ENCODE measurements at regions not wholly inside any gene's neighbourhood (a gene's known extent, or its start where the extent isn't known, plus 50 kb on each side); places are given as distances from the start of the nearest gene placed in this dataset.
"Not testable (repeated sequence)": the region's sequence is repeated elsewhere in the genome, so short reads cannot be mapped to it uniquely, and the experiment has no call there.

DNA sequence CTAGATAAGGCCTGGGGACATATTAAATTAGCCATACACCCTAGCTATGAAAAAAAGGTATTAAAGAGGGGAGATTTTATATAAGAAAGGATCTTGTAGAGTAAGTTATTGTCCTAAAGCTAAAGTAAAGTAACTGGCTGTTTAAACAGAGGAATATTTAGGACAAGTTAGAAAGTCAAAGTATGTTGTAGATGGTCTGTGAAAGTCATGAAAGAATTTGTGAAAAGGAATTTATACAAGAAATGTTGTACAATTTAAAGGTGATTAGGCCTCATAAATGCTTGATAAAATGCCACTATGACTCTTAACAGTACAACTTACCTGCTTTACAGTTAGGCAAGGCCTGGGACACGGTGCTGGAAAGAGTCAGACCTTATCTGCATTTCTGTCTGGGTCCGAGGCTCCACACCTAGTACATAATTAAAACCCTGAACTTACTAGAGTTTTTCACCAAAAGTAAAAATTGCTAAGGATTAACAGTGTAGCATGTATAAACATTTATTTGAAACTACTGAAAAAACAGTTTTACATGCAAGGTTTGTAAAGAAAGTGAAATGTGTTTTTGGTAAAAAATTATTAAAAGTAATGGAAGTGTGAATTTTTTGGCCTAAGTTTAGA, 445.3 kb upstream of the TOM1L1 start:
- no peaks in the 10 kb centered on the region for H3K27me3 ChIP-seq (ENCODE audit: control insufficient read depth in 4 of 4, insufficient read depth in 4 of 4, low read length in 3 of 4)
- no peak overlapping the region for H3K4me3 ChIP-seq (ENCODE audit: low read depth in 1 of 3, low read length in 3 of 3)
- H3K4me1 ChIP-seq (ENCODE audit: control insufficient read depth in 4 of 4, insufficient read depth in 4 of 4, low read length in 3 of 4) = no peaks in the 10 kb centered on the region
- DNase-seq (ENCODE audit: low spot score) = no peak
- 62% methylated on average over 2 of the region's 2 CpGs for WGBS
- TF ChIP-seq, protein P1, sequence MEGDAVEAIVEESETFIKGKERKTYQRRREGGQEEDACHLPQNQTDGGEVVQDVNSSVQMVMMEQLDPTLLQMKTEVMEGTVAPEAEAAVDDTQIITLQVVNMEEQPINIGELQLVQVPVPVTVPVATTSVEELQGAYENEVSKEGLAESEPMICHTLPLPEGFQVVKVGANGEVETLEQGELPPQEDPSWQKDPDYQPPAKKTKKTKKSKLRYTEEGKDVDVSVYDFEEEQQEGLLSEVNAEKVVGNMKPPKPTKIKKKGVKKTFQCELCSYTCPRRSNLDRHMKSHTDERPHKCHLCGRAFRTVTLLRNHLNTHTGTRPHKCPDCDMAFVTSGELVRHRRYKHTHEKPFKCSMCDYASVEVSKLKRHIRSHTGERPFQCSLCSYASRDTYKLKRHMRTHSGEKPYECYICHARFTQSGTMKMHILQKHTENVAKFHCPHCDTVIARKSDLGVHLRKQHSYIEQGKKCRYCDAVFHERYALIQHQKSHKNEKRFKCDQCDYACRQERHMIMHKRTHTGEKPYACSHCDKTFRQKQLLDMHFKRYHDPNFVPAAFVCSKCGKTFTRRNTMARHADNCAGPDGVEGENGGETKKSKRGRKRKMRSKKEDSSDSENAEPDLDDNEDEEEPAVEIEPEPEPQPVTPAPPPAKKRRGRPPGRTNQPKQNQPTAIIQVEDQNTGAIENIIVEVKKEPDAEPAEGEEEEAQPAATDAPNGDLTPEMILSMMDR (IDR thresholded peaks at IDR 0.05; ENCODE audit: low read depth, low read length, missing input control) = no peak
- TF ChIP-seq HNF4A (conservative IDR thresholded peaks at IDR 0.05) = no peak
- TF ChIP-seq JUND (IDR thresholded peaks at IDR 0.05) = no peak
- no peak for TF ChIP-seq FOXA2 (IDR thresholded peaks at IDR 0.05)
- TF ChIP-seq HNF4G (IDR thresholded peaks at IDR 0.05) = no peak
- TF ChIP-seq SP1 (IDR thresholded peaks at IDR 0.05) = no peak
- no peak for TF ChIP-seq NR2F2 (IDR thresholded peaks at IDR 0.05)
- TF ChIP-seq, protein P2, sequence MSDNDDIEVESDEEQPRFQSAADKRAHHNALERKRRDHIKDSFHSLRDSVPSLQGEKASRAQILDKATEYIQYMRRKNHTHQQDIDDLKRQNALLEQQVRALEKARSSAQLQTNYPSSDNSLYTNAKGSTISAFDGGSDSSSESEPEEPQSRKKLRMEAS (IDR thresholded peaks at IDR 0.05) = no peak
- no peak for TF ChIP-seq RXRA (IDR thresholded peaks at IDR 0.05)
- no peak for TF ChIP-seq EGR1 (IDR thresholded peaks at IDR 0.05; ENCODE audit: low read depth in 2 of 2)
- TF ChIP-seq RAD21 (IDR thresholded peaks at IDR 0.05) = no peak
- TF ChIP-seq, protein P3, sequence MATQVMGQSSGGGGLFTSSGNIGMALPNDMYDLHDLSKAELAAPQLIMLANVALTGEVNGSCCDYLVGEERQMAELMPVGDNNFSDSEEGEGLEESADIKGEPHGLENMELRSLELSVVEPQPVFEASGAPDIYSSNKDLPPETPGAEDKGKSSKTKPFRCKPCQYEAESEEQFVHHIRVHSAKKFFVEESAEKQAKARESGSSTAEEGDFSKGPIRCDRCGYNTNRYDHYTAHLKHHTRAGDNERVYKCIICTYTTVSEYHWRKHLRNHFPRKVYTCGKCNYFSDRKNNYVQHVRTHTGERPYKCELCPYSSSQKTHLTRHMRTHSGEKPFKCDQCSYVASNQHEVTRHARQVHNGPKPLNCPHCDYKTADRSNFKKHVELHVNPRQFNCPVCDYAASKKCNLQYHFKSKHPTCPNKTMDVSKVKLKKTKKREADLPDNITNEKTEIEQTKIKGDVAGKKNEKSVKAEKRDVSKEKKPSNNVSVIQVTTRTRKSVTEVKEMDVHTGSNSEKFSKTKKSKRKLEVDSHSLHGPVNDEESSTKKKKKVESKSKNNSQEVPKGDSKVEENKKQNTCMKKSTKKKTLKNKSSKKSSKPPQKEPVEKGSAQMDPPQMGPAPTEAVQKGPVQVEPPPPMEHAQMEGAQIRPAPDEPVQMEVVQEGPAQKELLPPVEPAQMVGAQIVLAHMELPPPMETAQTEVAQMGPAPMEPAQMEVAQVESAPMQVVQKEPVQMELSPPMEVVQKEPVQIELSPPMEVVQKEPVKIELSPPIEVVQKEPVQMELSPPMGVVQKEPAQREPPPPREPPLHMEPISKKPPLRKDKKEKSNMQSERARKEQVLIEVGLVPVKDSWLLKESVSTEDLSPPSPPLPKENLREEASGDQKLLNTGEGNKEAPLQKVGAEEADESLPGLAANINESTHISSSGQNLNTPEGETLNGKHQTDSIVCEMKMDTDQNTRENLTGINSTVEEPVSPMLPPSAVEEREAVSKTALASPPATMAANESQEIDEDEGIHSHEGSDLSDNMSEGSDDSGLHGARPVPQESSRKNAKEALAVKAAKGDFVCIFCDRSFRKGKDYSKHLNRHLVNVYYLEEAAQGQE (IDR thresholded peaks at IDR 0.05) = no peak
- TF ChIP-seq TAF1 (conservative IDR thresholded peaks at IDR 0.05) = no peak
- no peak for TF ChIP-seq FOXA1 (IDR thresholded peaks at IDR 0.05)
- no peak for TF ChIP-seq GABPA (IDR thresholded peaks at IDR 0.05 in 1 of 2, conservative IDR thresholded peaks at IDR 0.05 in 1 of 2)
- TF ChIP-seq YY1 (IDR thresholded peaks at IDR 0.05) = no peak
- TF ChIP-seq ZBTB33 (IDR thresholded peaks at IDR 0.05) = no peak
- peaks cover 0 to 10% (median 0%) of the 10 kb centered on the region in 4 donors for H3K9me3 ChIP-seq (ENCODE audit: control insufficient read depth in 4 of 4, low read length in 3 of 4)
- H3K36me3 ChIP-seq (ENCODE audit: control insufficient read depth in 4 of 4, insufficient read depth in 3 of 4, low read depth in 1 of 4, low read length in 3 of 4) = no peaks in the 10 kb centered on the region
- no peak overlapping the region for H3K27ac ChIP-seq (ENCODE audit: low read depth in 1 of 2, low read length in 2 of 2)
- no peak overlapping the region for H3K9ac ChIP-seq (ENCODE audit: low read depth in 1 of 2, low read length in 2 of 2)

GRCh38 chr17:54465443-54465842, 435.2 kb upstream of the TOM1L1 start:
- not testable (repeated sequence) for DNase-seq (ENCODE audit: low spot score); H3K4me3 ChIP-seq (ENCODE audit: low read depth in 1 of 3, low read length in 3 of 3); H3K9me3 ChIP-seq (ENCODE audit: control insufficient read depth in 4 of 4, low read length in 3 of 4); H3K27me3 ChIP-seq (ENCODE audit: control insufficient read depth in 4 of 4, insufficient read depth in 4 of 4, low read length in 3 of 4); H3K27ac ChIP-seq (ENCODE audit: low read depth in 1 of 2, low read length in 2 of 2); H3K36me3 ChIP-seq (ENCODE audit: control insufficient read depth in 4 of 4, insufficient read depth in 3 of 4, low read depth in 1 of 4, low read length in 3 of 4); H3K4me1 ChIP-seq (ENCODE audit: control insufficient read depth in 4 of 4, insufficient read depth in 4 of 4, low read length in 3 of 4); H3K9ac ChIP-seq (ENCODE audit: low read depth in 1 of 2, low read length in 2 of 2)
- WGBS = 64% methylated on average over 3 of the region's 3 CpGs

Measured in liver (tissue), 8 donors.